ENCODE measurements at regions not wholly inside any gene's neighbourhood (a gene's known extent, or its start where the extent isn't known, plus 50 kb on each side); places are given as distances from the start of the nearest gene placed in this dataset.

DNA sequence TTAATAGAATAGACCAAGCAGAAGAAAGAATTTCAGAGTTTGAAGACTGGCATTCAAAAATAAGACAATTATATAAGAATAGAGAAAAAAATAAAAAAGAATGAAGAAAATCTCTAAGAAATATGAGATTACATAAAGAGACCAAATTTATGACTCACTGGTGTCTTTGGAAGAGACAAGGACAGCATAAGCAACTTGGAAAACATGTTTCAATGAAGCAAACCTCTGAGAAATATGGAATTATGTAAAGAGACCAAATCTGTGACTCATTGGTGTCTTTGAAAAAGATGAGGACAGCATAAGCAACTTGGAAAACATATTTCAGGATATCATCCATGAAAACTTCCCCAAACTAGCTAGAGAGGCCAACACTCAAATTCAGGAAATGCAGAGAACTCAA, 60.4 kb upstream of the LYPLAL1 start:
- Mint-ChIP-seq H3K36me3 (peaks cover 5% of the 10 kb centered on the region), H3K27me3 (peaks cover 5% of the 10 kb centered on the region), H3K4me3 (no peak overlapping the region), H3K9me3 (peaks cover 7% of the 10 kb centered on the region), H3K27ac (no peak overlapping the region), H3K4me1 (peaks cover 4% of the 10 kb centered on the region)
- DNase-seq (ENCODE audit: low spot score in 2 of 2) (no peak), ATAC-seq (ENCODE audit: low read depth) (no peak)

DNA sequence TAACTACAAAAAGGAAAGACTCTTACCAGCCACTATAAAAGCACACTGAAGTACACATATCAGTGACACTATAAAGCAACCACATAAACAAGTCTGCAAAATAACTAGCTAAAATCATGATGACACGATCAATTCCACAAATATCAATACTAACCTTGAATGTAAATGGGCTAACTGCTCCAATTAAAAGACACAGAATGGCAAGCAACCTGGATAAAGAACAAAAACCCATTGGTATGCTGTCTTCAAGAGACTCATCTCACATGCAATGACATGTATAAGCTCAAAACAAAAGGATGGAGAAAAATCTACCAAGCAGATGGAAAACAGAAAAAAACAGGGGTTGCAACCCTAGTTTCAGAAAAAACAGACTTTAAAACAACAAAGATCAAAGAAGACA, 59.7 kb upstream of the LYPLAL1 start:
- no peak for ATAC-seq (ENCODE audit: low read depth)
- peaks cover 5% of the 10 kb centered on the region for H3K27me3 Mint-ChIP-seq

GRCh38 chr1:219119839-219120238, 53.8 kb upstream of the LYPLAL1 start:
- Mint-ChIP-seq H3K9me3 (no peaks in the 10 kb centered on the region), H3K36me3 (no peaks in the 10 kb centered on the region), H3K27ac (no peak overlapping the region), H3K4me3 (no peak overlapping the region), H3K4me1 (no peaks in the 10 kb centered on the region), H3K27me3 (no peaks in the 10 kb centered on the region)
- no peak for DNase-seq (ENCODE audit: low spot score in 2 of 2)
- no peak for ATAC-seq (ENCODE audit: low read depth)

More for the DNA sequence above, 59.7 kb upstream of the LYPLAL1 start:
- Mint-ChIP-seq H3K36me3 (peaks cover 5% of the 10 kb centered on the region), H3K4me1 (peaks cover 4% of the 10 kb centered on the region), H3K4me3 (no peak overlapping the region), H3K9me3 (peaks cover 7% of the 10 kb centered on the region), H3K27ac (no peak overlapping the region)
- no peak for DNase-seq (ENCODE audit: low spot score in 2 of 2)

DNA sequence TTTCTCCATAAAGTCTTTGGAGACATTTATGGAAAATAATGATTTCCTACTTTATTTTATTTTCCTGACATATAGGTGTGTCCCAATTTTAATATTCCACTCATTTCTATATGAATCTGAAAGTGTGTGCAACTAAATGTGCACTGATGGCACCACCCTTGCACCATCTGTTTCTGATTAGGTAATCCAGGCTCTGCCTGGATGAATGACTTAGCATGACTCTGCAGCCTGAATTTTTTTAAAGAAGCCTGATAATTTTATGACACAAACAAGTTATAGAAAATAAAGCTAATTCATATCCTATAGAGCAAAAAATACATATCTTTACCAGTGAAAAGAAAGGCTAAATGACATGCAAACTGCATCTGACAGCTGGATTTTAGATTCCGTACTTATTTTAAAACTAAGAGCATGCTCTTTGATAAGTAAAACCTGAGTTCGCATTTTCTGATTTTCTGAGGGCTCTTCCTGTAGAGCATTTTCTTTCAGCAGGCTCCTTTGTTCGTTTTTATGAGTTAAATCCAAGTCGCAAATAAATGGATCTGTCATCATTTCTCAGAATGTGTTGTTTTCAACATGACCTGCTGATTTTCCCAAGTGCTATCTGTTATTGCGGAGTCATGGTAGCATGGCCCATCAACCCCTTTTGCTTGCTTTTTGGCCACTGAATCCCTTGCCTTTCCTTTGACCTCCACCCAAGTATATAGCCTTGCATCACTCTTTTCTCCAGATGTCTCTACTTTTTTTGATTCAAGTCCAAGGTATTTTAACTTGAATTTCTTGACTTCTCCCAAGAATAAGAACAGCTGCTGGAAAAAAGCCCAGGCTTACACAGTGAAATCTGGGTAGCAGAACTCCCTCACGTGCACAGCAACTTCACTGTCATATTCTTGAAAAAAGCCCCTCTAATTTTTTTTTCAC, 52.8 kb upstream of the LYPLAL1 start:
- no peak overlapping the region for H3K4me3 Mint-ChIP-seq
- DNase-seq (ENCODE audit: low spot score in 2 of 2) (no peak), ATAC-seq (ENCODE audit: low read depth) (no peak)
- no peaks in the 10 kb centered on the region for H3K4me1 Mint-ChIP-seq
- no peaks in the 10 kb centered on the region for H3K9me3 Mint-ChIP-seq
- no peaks in the 10 kb centered on the region for H3K27me3 Mint-ChIP-seq
- no peaks in the 10 kb centered on the region for H3K36me3 Mint-ChIP-seq
- H3K27ac Mint-ChIP-seq, result no peak overlapping the region

DNA sequence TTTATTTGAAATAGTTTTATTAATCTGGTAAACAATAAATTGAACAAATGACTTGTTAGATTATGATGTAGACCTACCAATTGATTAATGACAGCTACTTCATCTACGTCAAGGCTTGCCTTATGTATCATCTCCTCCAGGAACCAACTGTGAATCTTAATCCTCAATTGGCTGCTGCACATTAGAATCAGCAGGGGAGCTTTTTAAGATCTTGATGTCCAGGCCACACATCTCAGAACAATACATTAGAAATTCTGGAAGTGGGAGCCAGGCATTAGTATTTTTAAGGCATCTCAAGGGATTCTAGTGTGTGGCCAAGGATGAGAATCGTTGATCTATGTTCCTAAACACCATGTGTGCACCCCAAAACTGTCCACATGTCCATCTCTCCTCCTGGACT, 52.0 kb upstream of the LYPLAL1 start:
- Mint-ChIP-seq H3K9me3 (no peaks in the 10 kb centered on the region), H3K36me3 (no peaks in the 10 kb centered on the region), H3K27me3 (no peaks in the 10 kb centered on the region), H3K27ac (no peak overlapping the region), H3K4me3 (no peak overlapping the region), H3K4me1 (no peaks in the 10 kb centered on the region)
- DNase-seq (ENCODE audit: low spot score in 2 of 2), result no peak
- ATAC-seq (ENCODE audit: low read depth), result no peak

GRCh38 chr1:219123036-219123435, 50.6 kb upstream of the LYPLAL1 start:
- ATAC-seq (ENCODE audit: low read depth), result no peak

More at GRCh38 chr1:219123036-219123435, 50.6 kb upstream of the LYPLAL1 start:
- Mint-ChIP-seq H3K27ac (no peak overlapping the region), H3K9me3 (no peaks in the 10 kb centered on the region), H3K4me3 (no peak overlapping the region), H3K36me3 (no peaks in the 10 kb centered on the region), H3K27me3 (peaks cover 2% of the 10 kb centered on the region), H3K4me1 (no peaks in the 10 kb centered on the region)
- DNase-seq (ENCODE audit: low spot score in 2 of 2), result no peak

Data from memory B cell (primary cell).